GM12891 (cell line): ENCODE measurements at regions not wholly inside any gene's neighbourhood (a gene's known extent, or its start where the extent isn't known, plus 50 kb on each side); places are given as distances from the start of the nearest gene placed in this dataset.

Experiments
- PAX5 ChIP-seq: IDR thresholded peaks from 2 replicates; pipeline ENCODE4 v1.6.1; 2011; ENCODE audit warnings: low read length, moderate library complexity, mild to moderate bottlenecking; ENCODE audit not compliant: insufficient read depth, severe bottlenecking
- POLR2A ChIP-seq: IDR thresholded peaks from 2 replicates; pipeline ENCODE4 v1.6.1; 2011; ENCODE audit warnings: low read depth, low read length, control low read depth
- POLR2AphosphoS5 ChIP-seq: IDR thresholded peaks from 2 replicates; pipeline ENCODE4 v1.6.1; 2011; ENCODE audit warnings: low read depth, low read length, control low read depth
- POU2F2 ChIP-seq: IDR thresholded peaks from 2 replicates; pipeline ENCODE4 v1.6.1; 2011; ENCODE audit warnings: low read depth, mild to moderate bottlenecking, control low read depth, low read length, moderate library complexity
- SPI1 ChIP-seq: IDR thresholded peaks from 2 replicates; pipeline ENCODE4 v1.6.1; 2011; ENCODE audit warnings: low read depth, low read length, control low read depth
- TAF1 ChIP-seq: IDR thresholded peaks from 2 replicates; pipeline ENCODE4 v1.6.1; 2011; ENCODE audit warnings: low read depth, low read length, control low read depth

DNA sequence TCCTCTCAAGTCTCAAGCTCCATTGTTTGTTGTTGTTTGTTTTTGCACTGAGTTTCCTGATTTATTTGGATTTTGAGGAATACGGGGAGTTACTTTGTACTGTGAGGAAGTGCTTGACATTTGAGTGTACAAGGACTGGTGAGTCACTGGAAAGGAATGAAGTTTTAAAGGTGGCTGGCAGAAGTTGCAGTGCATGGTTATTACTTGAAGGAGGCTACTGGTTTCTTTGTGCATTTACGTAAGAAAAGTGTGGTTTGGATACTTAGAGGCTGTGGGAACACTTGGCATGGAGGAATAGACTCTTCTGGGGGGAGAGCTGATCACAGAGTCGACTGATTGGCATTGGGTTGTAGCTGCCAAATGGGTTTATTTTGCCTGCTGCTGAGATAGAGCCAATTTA lies 919.0 kb downstream of the TAF11L14 start:
- TF ChIP-seq POLR2AphosphoS5, result no peak
- no peak for TF ChIP-seq POU2F2
- TF ChIP-seq POLR2A, result no peak
- no peak for TF ChIP-seq PAX5
- no peak for TF ChIP-seq TAF1
- no peak for TF ChIP-seq SPI1
